ENCODE measurements at regions not wholly inside any gene's neighbourhood (a gene's known extent, or its start where the extent isn't known, plus 50 kb on each side); places are given as distances from the start of the nearest gene placed in this dataset.
A peak's percentile ranks its signal among the peaks of the same experiment; 100 is the strongest.

DNA sequence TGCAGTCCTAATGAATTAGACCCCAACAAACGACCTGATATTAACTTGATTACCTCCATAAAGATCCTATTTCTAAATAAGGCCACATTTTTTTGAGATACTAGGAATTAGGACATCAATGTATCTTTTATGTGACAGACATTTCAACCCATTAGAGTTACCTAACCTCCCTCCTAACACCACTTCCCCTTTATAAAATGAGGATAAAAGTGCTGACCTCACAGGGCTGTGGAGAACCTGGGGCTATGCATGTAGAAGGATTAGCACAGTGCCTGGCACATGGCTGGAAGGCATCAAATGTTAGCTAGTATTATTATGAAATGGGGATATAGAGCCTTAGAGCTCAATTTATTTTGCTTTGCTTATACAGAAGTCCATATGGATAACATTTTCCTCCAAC is 53.5 kb upstream of the LRRN1 start:
- Histone ChIP-seq H3K9me3 (no peaks in the 10 kb centered on the region), H3K36me3 (no peaks in the 10 kb centered on the region), H3K4me3 (no peak overlapping the region), H3K27ac (no peak overlapping the region), H3K4me1 (no peaks in the 10 kb centered on the region), H3K27me3 (ENCODE audit: low read depth) (no peaks in the 10 kb centered on the region)
- TF ChIP-seq, protein P1, sequence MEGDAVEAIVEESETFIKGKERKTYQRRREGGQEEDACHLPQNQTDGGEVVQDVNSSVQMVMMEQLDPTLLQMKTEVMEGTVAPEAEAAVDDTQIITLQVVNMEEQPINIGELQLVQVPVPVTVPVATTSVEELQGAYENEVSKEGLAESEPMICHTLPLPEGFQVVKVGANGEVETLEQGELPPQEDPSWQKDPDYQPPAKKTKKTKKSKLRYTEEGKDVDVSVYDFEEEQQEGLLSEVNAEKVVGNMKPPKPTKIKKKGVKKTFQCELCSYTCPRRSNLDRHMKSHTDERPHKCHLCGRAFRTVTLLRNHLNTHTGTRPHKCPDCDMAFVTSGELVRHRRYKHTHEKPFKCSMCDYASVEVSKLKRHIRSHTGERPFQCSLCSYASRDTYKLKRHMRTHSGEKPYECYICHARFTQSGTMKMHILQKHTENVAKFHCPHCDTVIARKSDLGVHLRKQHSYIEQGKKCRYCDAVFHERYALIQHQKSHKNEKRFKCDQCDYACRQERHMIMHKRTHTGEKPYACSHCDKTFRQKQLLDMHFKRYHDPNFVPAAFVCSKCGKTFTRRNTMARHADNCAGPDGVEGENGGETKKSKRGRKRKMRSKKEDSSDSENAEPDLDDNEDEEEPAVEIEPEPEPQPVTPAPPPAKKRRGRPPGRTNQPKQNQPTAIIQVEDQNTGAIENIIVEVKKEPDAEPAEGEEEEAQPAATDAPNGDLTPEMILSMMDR (IDR thresholded peaks at IDR 0.05) = no peak
- intact Hi-C loops (cut with DNase I) = no loop called here
- ATAC-seq (peak in 1 of 2 donors; percentile 43), DNase-seq (no peak)

DNA sequence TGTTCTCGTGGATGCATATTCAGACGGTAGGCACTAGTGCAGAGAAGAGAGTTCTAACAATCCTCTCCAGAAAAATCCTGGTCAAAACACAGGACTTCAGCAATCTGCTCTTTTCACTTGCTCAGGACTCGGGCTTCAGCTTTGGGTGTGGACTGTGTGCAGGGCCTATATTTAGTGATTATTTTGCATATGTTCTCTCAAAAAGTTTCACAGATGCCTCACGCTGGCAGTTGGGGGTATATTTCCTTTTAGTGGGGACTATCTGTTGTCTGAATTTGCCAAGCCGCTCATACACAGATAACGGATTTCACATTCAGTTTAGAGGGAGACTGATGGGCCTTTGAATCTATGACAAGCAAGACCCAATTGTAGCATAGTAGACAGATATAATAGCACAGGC is 54.4 kb upstream of the LRRN1 start:
- intact Hi-C loops (cut with DNase I) = no loop called here
- DNase-seq = no peak
- no peak overlapping the region for H3K27ac ChIP-seq

DNA sequence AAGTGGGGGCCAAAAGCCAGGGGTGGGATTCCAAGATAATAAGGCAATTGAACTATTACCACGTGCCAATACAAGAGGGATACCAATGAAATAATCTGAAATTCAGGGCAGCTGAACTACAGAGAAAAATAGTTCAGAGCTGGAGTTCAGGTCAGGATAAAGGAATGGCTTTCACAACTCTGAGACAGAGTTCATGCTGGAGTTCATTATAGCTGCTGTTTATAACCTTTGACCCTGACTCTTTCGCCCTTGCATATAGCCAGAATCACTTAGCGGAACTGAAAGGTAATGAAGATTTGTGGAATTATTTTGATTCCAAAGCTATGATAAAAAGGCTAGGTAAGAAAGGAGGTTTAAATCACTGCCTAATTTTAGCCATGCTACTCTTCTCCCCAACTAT is 55.5 kb upstream of the LRRN1 start:
- H3K27ac ChIP-seq = no peak overlapping the region
- no peak overlapping the region for H3K4me3 ChIP-seq
- TF ChIP-seq, protein P1 (IDR thresholded peaks at IDR 0.05) = no peak
- intact Hi-C loops (cut with DNase I) = no loop called here
- no peaks in the 10 kb centered on the region for H3K27me3 ChIP-seq (ENCODE audit: low read depth)
- H3K4me1 ChIP-seq = no peaks in the 10 kb centered on the region
- ATAC-seq (no peak), DNase-seq (no peak)
- no peaks in the 10 kb centered on the region for H3K36me3 ChIP-seq
- H3K9me3 ChIP-seq = no peaks in the 10 kb centered on the region

More for the DNA sequence above, 54.4 kb upstream of the LRRN1 start:
- Histone ChIP-seq H3K4me3 (no peak overlapping the region), H3K27me3 (ENCODE audit: low read depth) (no peaks in the 10 kb centered on the region), H3K4me1 (no peaks in the 10 kb centered on the region), H3K9me3 (no peaks in the 10 kb centered on the region), H3K36me3 (no peaks in the 10 kb centered on the region)
- ATAC-seq = no peak
- TF ChIP-seq, protein P1 (IDR thresholded peaks at IDR 0.05) = no peak

DNA sequence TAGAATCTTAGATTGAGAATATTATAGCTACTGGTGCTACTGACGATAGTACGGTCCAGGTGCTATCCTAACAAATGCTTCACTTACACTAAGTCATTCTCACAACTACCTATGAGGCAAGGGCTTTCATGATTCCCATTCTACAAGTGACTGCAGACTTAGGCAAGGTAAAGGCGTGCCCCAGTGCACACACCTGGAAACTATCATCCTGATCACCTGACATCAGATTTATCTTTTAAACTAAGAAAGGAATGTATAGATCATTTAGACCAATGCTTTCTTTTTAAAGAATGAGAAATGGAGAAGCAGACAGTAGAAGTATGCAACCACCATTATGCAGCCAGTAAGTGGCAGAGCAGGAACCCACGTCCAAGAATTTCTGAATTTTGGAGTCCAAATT is 59.2 kb upstream of the LRRN1 start:
- H3K27me3 ChIP-seq (ENCODE audit: low read depth) = no peaks in the 10 kb centered on the region
- no peak overlapping the region for H3K4me3 ChIP-seq
- TF ChIP-seq, protein P1 (IDR thresholded peaks at IDR 0.05) = no peak
- H3K36me3 ChIP-seq = no peaks in the 10 kb centered on the region
- H3K4me1 ChIP-seq = no peaks in the 10 kb centered on the region
- no peak for ATAC-seq
- DNase-seq = no peak
- no peak overlapping the region for H3K27ac ChIP-seq
- intact Hi-C loops (cut with DNase I) = no loop called here
- H3K9me3 ChIP-seq = no peaks in the 10 kb centered on the region

DNA sequence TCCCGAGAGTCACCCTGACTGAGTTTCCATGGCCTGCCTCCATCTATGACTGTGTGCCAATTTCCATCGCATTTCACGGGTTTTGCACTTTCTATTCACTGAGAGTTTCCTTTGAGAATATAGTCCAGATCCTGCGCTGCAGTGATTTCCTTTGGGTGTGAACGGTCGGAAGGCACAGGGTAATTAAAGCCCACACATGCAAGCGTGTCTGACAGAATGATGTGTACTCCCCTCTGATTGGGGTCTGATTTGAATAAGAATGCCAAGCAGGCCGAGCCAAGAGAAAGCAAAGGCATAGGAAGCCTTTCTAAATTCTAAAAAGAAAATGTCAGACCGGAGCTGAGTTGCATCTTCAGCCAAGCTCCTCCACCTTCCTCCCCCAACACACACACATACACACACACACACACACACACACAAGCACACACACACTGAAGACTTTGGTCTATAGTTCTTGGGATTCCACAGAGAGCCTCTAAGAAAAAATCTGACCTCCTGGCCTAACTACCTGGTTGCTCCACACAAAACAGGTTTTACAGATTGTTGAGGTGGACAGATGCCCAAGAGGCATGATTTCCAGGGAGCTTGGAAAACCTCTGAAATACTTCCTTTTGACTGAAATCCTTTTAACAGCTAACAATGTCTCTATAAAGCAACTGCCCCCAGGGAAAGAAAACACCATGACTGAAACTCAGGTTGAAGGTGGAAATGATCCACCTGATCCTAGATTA is 59.7 kb upstream of the LRRN1 start:
- Histone ChIP-seq H3K4me1 (no peaks in the 10 kb centered on the region), H3K36me3 (no peaks in the 10 kb centered on the region), H3K4me3 (no peak overlapping the region), H3K27ac (no peak overlapping the region), H3K9me3 (no peaks in the 10 kb centered on the region), H3K27me3 (ENCODE audit: low read depth) (no peaks in the 10 kb centered on the region)
- intact Hi-C loops (cut with DNase I) = no loop called here
- no peak for ATAC-seq
- DNase-seq = no peak
- TF ChIP-seq, protein P1 (IDR thresholded peaks at IDR 0.05) = no peak

All from lower lobe of right lung (tissue), 2 donors.